ENCODE measurements at regions not wholly inside any gene's neighbourhood (a gene's known extent, or its start where the extent isn't known, plus 50 kb on each side); places are given as distances from the start of the nearest gene placed in this dataset.
"Not testable (repeated sequence)": the region's sequence is repeated elsewhere in the genome, so short reads cannot be mapped to it uniquely, and the experiment has no call there.

GRCh38 chr7:12833829-12834228, 146.4 kb downstream of the ARL4A start:
- DNase-seq = no peak

- no peak for DNase-seq
These were observed 147.3 kb downstream of the ARL4A start for GRCh38 chr7:12834782-12835181.

- DNase-seq = no peak
These were observed 152.2 kb downstream of the ARL4A start for GRCh38 chr7:12839508-12840153.

- DNase-seq = not testable (repeated sequence)
These were observed 157.3 kb downstream of the ARL4A start for GRCh38 chr7:12844732-12845131.

- no peak for DNase-seq
These were observed 159.6 kb downstream of the ARL4A start for GRCh38 chr7:12847001-12847400.

GRCh38 chr7:12851142-12851541, 163.7 kb downstream of the ARL4A start:
- no peak for DNase-seq

GRCh38 chr7:12851841-12852240, 164.4 kb downstream of the ARL4A start:
- no peak for DNase-seq

- DNase-seq = no peak
These were observed 167.6 kb downstream of the ARL4A start for GRCh38 chr7:12855036-12855435.

- no peak for DNase-seq
These were observed 172.3 kb downstream of the ARL4A start for GRCh38 chr7:12859761-12860160.

- DNase-seq = no peak
These were observed 173.6 kb downstream of the ARL4A start for GRCh38 chr7:12861070-12861469.

- DNase-seq = no peak
These were observed 174.7 kb downstream of the ARL4A start for GRCh38 chr7:12862146-12862545.

- DNase-seq = no peak
These were observed 177.1 kb downstream of the ARL4A start for GRCh38 chr7:12864470-12865046.

GRCh38 chr7:12865593-12865992, 178.2 kb downstream of the ARL4A start:
- no peak for DNase-seq

- DNase-seq = no peak
These were observed 178.8 kb downstream of the ARL4A start for GRCh38 chr7:12866207-12866606.

- no peak for DNase-seq
These were observed 180.6 kb downstream of the ARL4A start for GRCh38 chr7:12868027-12868426.

GRCh38 chr7:12870219-12870618, 182.8 kb downstream of the ARL4A start:
- DNase-seq = no peak

- DNase-seq = no peak
These were observed 185.1 kb downstream of the ARL4A start for GRCh38 chr7:12872487-12872886.

GRCh38 chr7:12873571-12873970, 186.1 kb downstream of the ARL4A start:
- DNase-seq = no peak

- no peak for DNase-seq
These were observed 191.7 kb downstream of the ARL4A start for GRCh38 chr7:12879139-12879538.

GRCh38 chr7:12881712-12882111, 194.3 kb downstream of the ARL4A start:
- no peak for DNase-seq

GRCh38 chr7:12882710-12883109, 195.3 kb downstream of the ARL4A start:
- DNase-seq = no peak

- DNase-seq = no peak
These were observed 196.6 kb downstream of the ARL4A start for GRCh38 chr7:12884033-12884432.

GRCh38 chr7:12884856-12885440, 197.5 kb downstream of the ARL4A start:
- DNase-seq = no peak

- no peak for DNase-seq
These were observed 201.3 kb downstream of the ARL4A start for GRCh38 chr7:12888717-12889116.

- DNase-seq = no peak
These were observed 202.0 kb downstream of the ARL4A start for GRCh38 chr7:12889391-12889790.

All from CD4-positive, alpha-beta T cell treated with Interleukin-6 for 4 hours (primary cell).